ENCODE measurements at regions not wholly inside any gene's neighbourhood (a gene's known extent, or its start where the extent isn't known, plus 50 kb on each side); places are given as distances from the start of the nearest gene placed in this dataset.

DNA sequence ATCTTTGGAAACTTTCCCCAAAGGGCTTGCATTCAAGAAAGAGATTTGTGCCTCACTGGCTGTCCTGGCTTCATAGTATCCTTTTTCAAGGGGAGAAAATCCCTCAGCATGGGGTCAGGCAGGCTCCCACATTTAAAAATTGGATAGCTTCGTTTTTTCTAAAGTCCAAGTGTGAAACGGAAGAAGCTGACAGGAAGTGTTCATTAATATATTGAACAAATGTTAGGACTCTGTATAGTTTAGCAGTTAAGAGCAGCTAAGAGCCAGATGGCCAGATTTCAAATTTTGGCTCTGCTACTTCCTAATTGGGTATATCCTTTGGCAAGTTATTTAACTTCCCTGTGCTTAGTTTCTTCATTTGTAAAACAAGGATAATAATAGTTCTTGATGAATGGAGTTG, 354.9 kb upstream of the FAT3 start:
- TF ChIP-seq, protein P1, sequence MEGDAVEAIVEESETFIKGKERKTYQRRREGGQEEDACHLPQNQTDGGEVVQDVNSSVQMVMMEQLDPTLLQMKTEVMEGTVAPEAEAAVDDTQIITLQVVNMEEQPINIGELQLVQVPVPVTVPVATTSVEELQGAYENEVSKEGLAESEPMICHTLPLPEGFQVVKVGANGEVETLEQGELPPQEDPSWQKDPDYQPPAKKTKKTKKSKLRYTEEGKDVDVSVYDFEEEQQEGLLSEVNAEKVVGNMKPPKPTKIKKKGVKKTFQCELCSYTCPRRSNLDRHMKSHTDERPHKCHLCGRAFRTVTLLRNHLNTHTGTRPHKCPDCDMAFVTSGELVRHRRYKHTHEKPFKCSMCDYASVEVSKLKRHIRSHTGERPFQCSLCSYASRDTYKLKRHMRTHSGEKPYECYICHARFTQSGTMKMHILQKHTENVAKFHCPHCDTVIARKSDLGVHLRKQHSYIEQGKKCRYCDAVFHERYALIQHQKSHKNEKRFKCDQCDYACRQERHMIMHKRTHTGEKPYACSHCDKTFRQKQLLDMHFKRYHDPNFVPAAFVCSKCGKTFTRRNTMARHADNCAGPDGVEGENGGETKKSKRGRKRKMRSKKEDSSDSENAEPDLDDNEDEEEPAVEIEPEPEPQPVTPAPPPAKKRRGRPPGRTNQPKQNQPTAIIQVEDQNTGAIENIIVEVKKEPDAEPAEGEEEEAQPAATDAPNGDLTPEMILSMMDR (IDR thresholded peaks at IDR 0.05; ENCODE audit: unreplicated experiment) = no peak
- H3K27me3 Mint-ChIP-seq (ENCODE audit: unreplicated experiment) = peaks cover 2% of the 10 kb centered on the region
- H3K9me3 Mint-ChIP-seq (ENCODE audit: unreplicated experiment) = no peaks in the 10 kb centered on the region
- no peak overlapping the region for H3K4me3 Mint-ChIP-seq (ENCODE audit: unreplicated experiment)
- H3K4me1 Mint-ChIP-seq (ENCODE audit: unreplicated experiment) = peaks cover 12% of the 10 kb centered on the region
- H3K27ac Mint-ChIP-seq (ENCODE audit: unreplicated experiment) = no peak overlapping the region
- H3K36me3 Mint-ChIP-seq (ENCODE audit: low read depth, unreplicated experiment) = no peaks in the 10 kb centered on the region
- DNase-seq (ENCODE audit: low spot score) = no peak

DNA sequence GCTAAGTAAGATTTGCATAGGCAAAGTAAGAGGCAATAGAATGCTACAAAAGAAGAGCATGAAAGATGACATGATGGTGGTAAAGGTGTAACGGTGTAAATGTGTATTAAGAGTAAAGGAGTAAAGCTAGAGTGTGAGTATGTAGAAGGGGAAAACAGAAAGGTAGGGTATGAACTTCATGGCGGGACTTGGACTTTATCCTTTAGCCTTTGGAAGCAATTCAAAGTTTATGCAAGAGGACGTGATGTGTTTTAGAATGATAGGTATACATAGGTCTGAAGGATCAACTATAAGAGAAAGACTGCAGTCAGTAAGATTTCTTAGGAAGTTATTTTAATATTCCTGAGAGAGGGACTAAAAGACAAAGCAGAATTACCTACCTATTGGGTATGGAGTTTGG, 358.0 kb upstream of the FAT3 start:
- no peaks in the 10 kb centered on the region for H3K9me3 Mint-ChIP-seq (ENCODE audit: unreplicated experiment)
- H3K4me1 Mint-ChIP-seq (ENCODE audit: unreplicated experiment) = peaks cover 12% of the 10 kb centered on the region
- no peak overlapping the region for H3K4me3 Mint-ChIP-seq (ENCODE audit: unreplicated experiment)
- no peak for DNase-seq (ENCODE audit: low spot score)
- H3K36me3 Mint-ChIP-seq (ENCODE audit: low read depth, unreplicated experiment) = no peaks in the 10 kb centered on the region
- TF ChIP-seq, protein P1 (IDR thresholded peaks at IDR 0.05; ENCODE audit: unreplicated experiment) = no peak
- no peaks in the 10 kb centered on the region for H3K27me3 Mint-ChIP-seq (ENCODE audit: unreplicated experiment)
- H3K27ac Mint-ChIP-seq (ENCODE audit: unreplicated experiment) = no peak overlapping the region

DNA sequence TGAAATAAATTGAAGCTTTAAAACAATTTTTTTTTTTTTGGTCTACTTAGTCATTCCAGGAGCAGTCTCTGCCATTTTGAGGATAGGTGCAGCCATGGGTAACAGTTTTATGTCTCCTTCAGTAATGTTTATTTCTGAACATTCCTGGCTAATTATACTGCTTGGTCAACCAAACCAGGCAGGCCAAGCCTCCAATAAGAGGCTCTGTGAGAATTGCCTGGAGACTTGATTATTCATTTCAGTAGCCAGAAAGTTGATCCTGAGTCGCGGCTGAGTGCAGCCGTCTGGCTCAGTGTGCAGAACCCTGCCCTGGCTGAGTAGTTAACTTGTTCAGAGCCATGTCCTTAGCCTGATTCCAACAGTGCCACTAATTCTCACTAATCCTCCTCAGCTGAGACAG, 364.0 kb upstream of the FAT3 start:
- Mint-ChIP-seq H3K27ac (ENCODE audit: unreplicated experiment) (no peak overlapping the region), H3K9me3 (ENCODE audit: unreplicated experiment) (no peaks in the 10 kb centered on the region), H3K4me1 (ENCODE audit: unreplicated experiment) (peaks cover 5% of the 10 kb centered on the region), H3K4me3 (ENCODE audit: unreplicated experiment) (no peak overlapping the region), H3K27me3 (ENCODE audit: unreplicated experiment) (no peaks in the 10 kb centered on the region), H3K36me3 (ENCODE audit: low read depth, unreplicated experiment) (no peaks in the 10 kb centered on the region)
- TF ChIP-seq, protein P1 (IDR thresholded peaks at IDR 0.05; ENCODE audit: unreplicated experiment) = no peak
- DNase-seq (ENCODE audit: low spot score) = no peak

- H3K27ac Mint-ChIP-seq (ENCODE audit: unreplicated experiment) = no peak overlapping the region
- H3K36me3 Mint-ChIP-seq (ENCODE audit: low read depth, unreplicated experiment) = no peaks in the 10 kb centered on the region
- no peaks in the 10 kb centered on the region for H3K27me3 Mint-ChIP-seq (ENCODE audit: unreplicated experiment)
- H3K9me3 Mint-ChIP-seq (ENCODE audit: unreplicated experiment) = no peaks in the 10 kb centered on the region
- H3K4me3 Mint-ChIP-seq (ENCODE audit: unreplicated experiment) = no peak overlapping the region
- no peaks in the 10 kb centered on the region for H3K4me1 Mint-ChIP-seq (ENCODE audit: unreplicated experiment)
- no peak for DNase-seq (ENCODE audit: low spot score)
- TF ChIP-seq, protein P1 (IDR thresholded peaks at IDR 0.05; ENCODE audit: unreplicated experiment) = no peak
Observed at GRCh38 chr11:91859666-91860065, 365.0 kb upstream of the FAT3 start.

- TF ChIP-seq, protein P1 (IDR thresholded peaks at IDR 0.05; ENCODE audit: unreplicated experiment) = no peak
- Mint-ChIP-seq H3K9me3 (ENCODE audit: unreplicated experiment) (no peaks in the 10 kb centered on the region), H3K36me3 (ENCODE audit: low read depth, unreplicated experiment) (no peaks in the 10 kb centered on the region), H3K27me3 (ENCODE audit: unreplicated experiment) (no peaks in the 10 kb centered on the region), H3K4me3 (ENCODE audit: unreplicated experiment) (no peak overlapping the region), H3K27ac (ENCODE audit: unreplicated experiment) (no peak overlapping the region), H3K4me1 (ENCODE audit: unreplicated experiment) (no peaks in the 10 kb centered on the region)
- no peak for DNase-seq (ENCODE audit: low spot score)
Observed at GRCh38 chr11:91857179-91857578, 367.4 kb upstream of the FAT3 start.
